Thoracic aorta (tissue), 2 donors: ENCODE measurements at regions not wholly inside any gene's neighbourhood (a gene's known extent, or its start where the extent isn't known, plus 50 kb on each side); places are given as distances from the start of the nearest gene placed in this dataset.

ENCODE experiments used
- ATAC-seq: fragments of 150-250 bp; one replicate; pipeline ENCODE4 v1.8.0; 2017; ENCODE audit warnings: low read depth; ENCODE audit not compliant: insufficient number of reproducible peaks, low FRiP score
- DNase-seq: peaks from one replicate; pipeline ENCODE4 v3.0.0-alpha.2; 2020; ENCODE audit warnings: low spot score
- H3K27ac ChIP-seq, 2 donors: fragments of 200-600 bp; sonication (generic); 1 replicate in 1 of 2; 2 replicates in 1 of 2; pipeline ENCODE4 v1.5.1; 2016; ENCODE audit warnings: mild to moderate bottlenecking in 2 of 2, moderate library complexity in 2 of 2
- H3K27me3 ChIP-seq: fragments of 200-600 bp; sonication (generic); replicated peaks from 2 replicates; pipeline ENCODE4 v1.6.0; 2016; ENCODE audit warnings: mild to moderate bottlenecking; ENCODE audit not compliant: insufficient read depth
- H3K36me3 ChIP-seq: fragments of 200-600 bp; sonication (generic); one replicate; pipeline ENCODE4 v1.5.1; 2016
- H3K4me1 ChIP-seq, 2 donors: fragments of 200-600 bp; sonication (generic); 1 replicate in 1 of 2; 2 replicates in 1 of 2; pipeline versions ENCODE4 v1.5.1 to v1.6.0; 2016; ENCODE audit warnings: low read depth in 2 of 2, mild to moderate bottlenecking in 1 of 2; ENCODE audit not compliant: control insufficient read depth in 1 of 2
- H3K4me3 ChIP-seq: fragments of 200-600 bp; sonication (generic); 2 replicates; pipeline ENCODE4 v1.5.1; 2016; ENCODE audit warnings: mild to moderate bottlenecking
- H3K9me3 ChIP-seq: fragments of 200-600 bp; sonication (generic); 2 replicates; pipeline ENCODE4 v1.5.1; 2016
- TF ChIP-seq, protein P1 (sequence below): fragments of 200-600 bp; sonication (generic); IDR thresholded peaks from one replicate; pipeline ENCODE4 v1.5.1; 2019; ENCODE audit warnings: antibody characterized with exemption

GRCh38 chr6:139584599-139584998 lies 210.2 kb upstream of the CITED2 start:
- Histone ChIP-seq H3K4me3 (no peak overlapping the region), H3K36me3 (no peaks in the 10 kb centered on the region), H3K9me3 (no peaks in the 10 kb centered on the region), H3K27ac (no peak overlapping the region), H3K4me1 (peaks cover 0 to 22% of the 10 kb centered on the region in 2 donors), H3K27me3 (no peaks in the 10 kb centered on the region)
- DNase-seq (no peak), ATAC-seq (no peak)
- TF ChIP-seq, protein P1, sequence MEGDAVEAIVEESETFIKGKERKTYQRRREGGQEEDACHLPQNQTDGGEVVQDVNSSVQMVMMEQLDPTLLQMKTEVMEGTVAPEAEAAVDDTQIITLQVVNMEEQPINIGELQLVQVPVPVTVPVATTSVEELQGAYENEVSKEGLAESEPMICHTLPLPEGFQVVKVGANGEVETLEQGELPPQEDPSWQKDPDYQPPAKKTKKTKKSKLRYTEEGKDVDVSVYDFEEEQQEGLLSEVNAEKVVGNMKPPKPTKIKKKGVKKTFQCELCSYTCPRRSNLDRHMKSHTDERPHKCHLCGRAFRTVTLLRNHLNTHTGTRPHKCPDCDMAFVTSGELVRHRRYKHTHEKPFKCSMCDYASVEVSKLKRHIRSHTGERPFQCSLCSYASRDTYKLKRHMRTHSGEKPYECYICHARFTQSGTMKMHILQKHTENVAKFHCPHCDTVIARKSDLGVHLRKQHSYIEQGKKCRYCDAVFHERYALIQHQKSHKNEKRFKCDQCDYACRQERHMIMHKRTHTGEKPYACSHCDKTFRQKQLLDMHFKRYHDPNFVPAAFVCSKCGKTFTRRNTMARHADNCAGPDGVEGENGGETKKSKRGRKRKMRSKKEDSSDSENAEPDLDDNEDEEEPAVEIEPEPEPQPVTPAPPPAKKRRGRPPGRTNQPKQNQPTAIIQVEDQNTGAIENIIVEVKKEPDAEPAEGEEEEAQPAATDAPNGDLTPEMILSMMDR, result no peak

GRCh38 chr6:139583420-139583819 lies 209.0 kb upstream of the CITED2 start:
- H3K36me3 ChIP-seq, result no peaks in the 10 kb centered on the region
- H3K9me3 ChIP-seq, result no peaks in the 10 kb centered on the region
- peaks cover 5 to 17% of the 10 kb centered on the region in 2 donors for H3K4me1 ChIP-seq
- TF ChIP-seq, protein P1, result no peak
- DNase-seq, result no peak
- H3K27ac ChIP-seq, result no peak overlapping the region
- no peak for ATAC-seq
- H3K27me3 ChIP-seq, result no peaks in the 10 kb centered on the region
- H3K4me3 ChIP-seq, result no peak overlapping the region

DNA sequence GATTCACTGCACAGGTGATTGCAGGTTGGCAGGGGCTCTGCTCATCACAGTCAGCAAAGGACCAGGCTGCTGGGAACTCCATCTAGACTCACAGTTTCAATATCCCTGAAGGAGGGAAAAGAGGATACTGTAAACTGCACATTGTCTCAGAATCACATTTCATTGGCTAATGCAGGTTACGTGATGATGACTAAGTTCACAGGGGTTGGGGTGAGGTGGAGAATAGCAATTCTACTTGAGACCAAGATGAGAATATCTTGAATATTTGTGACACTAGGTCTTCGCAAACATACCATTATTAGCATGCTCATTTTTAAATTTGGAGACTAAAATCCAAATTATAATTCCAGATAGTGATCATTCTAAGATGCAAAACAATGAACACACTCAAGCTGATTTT lies 208.5 kb upstream of the CITED2 start:
- no peaks in the 10 kb centered on the region for H3K9me3 ChIP-seq
- H3K4me1 ChIP-seq, result peaks cover 6 to 17% of the 10 kb centered on the region in 2 donors
- no peak overlapping the region for H3K27ac ChIP-seq
- no peak overlapping the region for H3K4me3 ChIP-seq
- no peaks in the 10 kb centered on the region for H3K27me3 ChIP-seq
- ATAC-seq, result no peak
- DNase-seq, result no peak
- TF ChIP-seq, protein P1, result no peak
- no peaks in the 10 kb centered on the region for H3K36me3 ChIP-seq

GRCh38 chr6:139581485-139581865 lies 207.0 kb upstream of the CITED2 start:
- DNase-seq (no peak), ATAC-seq (no peak)
- Histone ChIP-seq H3K36me3 (no peaks in the 10 kb centered on the region), H3K27ac (no peak overlapping the region), H3K27me3 (no peaks in the 10 kb centered on the region), H3K9me3 (no peaks in the 10 kb centered on the region), H3K4me3 (no peak overlapping the region), H3K4me1 (peaks cover 6 to 19% of the 10 kb centered on the region in 2 donors)
- TF ChIP-seq, protein P1, result no peak

DNA sequence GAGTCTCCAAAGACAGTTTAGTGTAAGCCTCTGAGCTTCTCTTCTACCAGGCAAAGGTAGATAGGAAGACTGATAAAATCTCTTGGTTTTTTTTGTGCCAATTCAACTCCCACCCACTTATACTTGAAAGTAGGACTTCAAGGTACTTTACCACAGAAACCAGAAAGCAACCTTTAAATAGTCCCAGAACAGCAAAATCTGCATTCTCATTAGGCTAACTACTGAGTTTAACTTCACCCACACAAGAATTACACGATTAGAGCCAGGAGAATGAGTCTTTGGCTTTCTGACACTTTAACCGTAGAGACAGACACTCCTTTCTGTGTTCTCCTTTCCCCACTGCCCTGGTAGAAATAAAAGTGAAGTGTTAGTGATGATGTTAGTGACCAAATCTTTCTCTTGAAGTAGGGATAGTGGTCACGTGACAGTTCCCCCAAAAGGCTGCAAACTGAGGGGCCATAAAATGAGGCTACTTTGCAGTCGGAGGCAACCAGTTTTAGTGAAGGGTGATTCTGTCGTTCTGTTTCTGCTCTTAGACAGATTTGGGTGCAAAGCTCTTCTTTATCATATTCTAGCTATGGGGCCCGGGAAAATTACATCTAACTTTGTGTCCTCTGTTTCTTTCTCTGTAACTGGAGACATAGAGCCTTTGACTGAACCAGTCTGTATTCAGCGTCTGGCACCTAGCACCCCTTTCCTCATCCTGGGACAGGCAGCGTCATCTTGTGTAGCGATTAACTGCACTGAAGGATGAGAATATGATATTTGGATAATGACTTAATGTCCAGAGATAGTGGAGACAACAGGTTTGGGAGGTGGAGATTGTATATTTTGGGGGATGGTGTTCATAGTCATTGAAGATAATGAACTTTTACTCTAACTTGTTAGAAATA lies 206.4 kb upstream of the CITED2 start:
- no peaks in the 10 kb centered on the region for H3K36me3 ChIP-seq
- no peak for ATAC-seq
- H3K9me3 ChIP-seq, result no peaks in the 10 kb centered on the region
- no peak overlapping the region for H3K4me3 ChIP-seq
- no peak overlapping the region for H3K27ac ChIP-seq
- TF ChIP-seq, protein P1, result no peak
- peaks cover 6 to 19% of the 10 kb centered on the region in 2 donors for H3K4me1 ChIP-seq
- H3K27me3 ChIP-seq, result no peaks in the 10 kb centered on the region
- DNase-seq, result no peak
